Trophoblast cell (in vitro differentiated cells and primary cell): ENCODE measurements at regions not wholly inside any gene's neighbourhood (a gene's known extent, or its start where the extent isn't known, plus 50 kb on each side); places are given as distances from the start of the nearest gene placed in this dataset.

ENCODE experiments used
- DNase-seq, 2 donors: peaks; one replicate each; pipeline ENCODE4 v3.0.0-alpha.2; 2016
- H2AFZ ChIP-seq: 2 replicates; pipeline ENCODE4 v1.6.1; 2013; ENCODE audit warnings: low read length, moderate library complexity, mild to moderate bottlenecking; ENCODE audit not compliant: insufficient read depth, poor library complexity
- H2AK5ac ChIP-seq: 2 replicates; pipeline ENCODE4 v1.6.1; 2013; ENCODE audit warnings: mild to moderate bottlenecking, low read length
- H2BK120ac ChIP-seq: 2 replicates; pipeline ENCODE4 v1.6.1; 2013; ENCODE audit warnings: low read length, mild to moderate bottlenecking, moderate library complexity; ENCODE audit not compliant: insufficient read depth, poor library complexity
- H2BK12ac ChIP-seq: 2 replicates; pipeline ENCODE4 v1.6.1; 2013; ENCODE audit warnings: mild to moderate bottlenecking, low read length, moderate library complexity
- H2BK5ac ChIP-seq: 2 replicates; pipeline ENCODE4 v1.6.1; 2013; ENCODE audit warnings: low read length, low read depth, moderate library complexity, mild to moderate bottlenecking; ENCODE audit not compliant: poor library complexity
- H3K14ac ChIP-seq: 2 replicates; pipeline ENCODE4 v1.6.1; 2013; ENCODE audit warnings: mild to moderate bottlenecking, low read length
- H3K18ac ChIP-seq: 2 replicates; pipeline ENCODE4 v1.6.1; 2013; ENCODE audit warnings: mild to moderate bottlenecking, low read length
- H3K23ac ChIP-seq: 2 replicates; pipeline ENCODE4 v1.6.1; 2013; ENCODE audit warnings: low read length
- H3K27ac ChIP-seq: 2 replicates; pipeline ENCODE4 v1.5.1; 2013; ENCODE audit warnings: low read depth, mild to moderate bottlenecking, inconsistent platforms, low read length, moderate library complexity
- H3K27me3 ChIP-seq: 2 replicates; pipeline ENCODE4 v1.6.1; 2013; ENCODE audit warnings: inconsistent platforms, mild to moderate bottlenecking, low read length, moderate library complexity; ENCODE audit not compliant: insufficient read depth
- H3K36me3 ChIP-seq, 2 experiments: 1 replicate in 1 of 2; 2 replicates in 1 of 2; pipeline ENCODE4 v1.6.1; 2013; ENCODE audit warnings: low read length in 2 of 2, mild to moderate bottlenecking in 2 of 2, moderate library complexity in 1 of 2; ENCODE audit not compliant: insufficient read depth in 2 of 2, control insufficient read depth in 1 of 2
- H3K4ac ChIP-seq: 2 replicates; pipeline ENCODE4 v1.6.1; 2013; ENCODE audit warnings: low read depth, mild to moderate bottlenecking, low read length, moderate library complexity
- H3K4me1 ChIP-seq, 2 experiments: 1 replicate in 1 of 2; 2 replicates in 1 of 2; pipeline ENCODE4 v1.6.1; 2013; ENCODE audit warnings: low read length in 2 of 2, mild to moderate bottlenecking in 2 of 2, moderate library complexity in 1 of 2; ENCODE audit not compliant: insufficient read depth in 2 of 2, control insufficient read depth in 1 of 2
- H3K4me2 ChIP-seq: 2 replicates; pipeline ENCODE4 v1.6.1; 2013; ENCODE audit warnings: inconsistent platforms, mild to moderate bottlenecking, low read length, moderate library complexity
- H3K4me3 ChIP-seq: 2 replicates; pipeline ENCODE4 v1.5.1; 2013; ENCODE audit warnings: mild to moderate bottlenecking, low read depth, low read length, inconsistent platforms
- H3K79me1 ChIP-seq: one replicate; pipeline ENCODE4 v1.6.1; 2013; ENCODE audit warnings: low read length
- H3K79me2 ChIP-seq: 2 replicates; pipeline ENCODE4 v1.6.1; 2013; ENCODE audit warnings: low read length, mild to moderate bottlenecking; ENCODE audit not compliant: control insufficient read depth, insufficient read depth, poor library complexity
- H3K9ac ChIP-seq: 2 replicates; pipeline ENCODE4 v1.6.1; 2013; ENCODE audit warnings: mild to moderate bottlenecking, low read length
- H3K9me3 ChIP-seq: 2 replicates; pipeline ENCODE4 v1.6.1; 2013; ENCODE audit warnings: low read depth, mild to moderate bottlenecking, control low read depth, inconsistent platforms, low read length; ENCODE audit not compliant: insufficient read depth
- H4K12ac ChIP-seq: 2 replicates; pipeline ENCODE4 v1.6.1; 2013; ENCODE audit warnings: low read depth, mild to moderate bottlenecking, low read length, moderate library complexity
- H4K8ac ChIP-seq: 2 replicates; pipeline ENCODE4 v1.6.1; 2013; ENCODE audit warnings: low read depth, mild to moderate bottlenecking, low read length, moderate library complexity
- H4K91ac ChIP-seq: one replicate; pipeline ENCODE4 v1.6.1; 2013; ENCODE audit warnings: low read depth, mild to moderate bottlenecking, low read length, moderate library complexity
- WGBS: extraction: QIAGEN DNeasy Blood & Tissue Kit; methylation state at CpG from one replicate; pipeline ENCODE4 v1.1.7; 2013; ENCODE audit warnings: missing lambda C conversion rate; ENCODE audit not compliant: insufficient read length, insufficient coverage; ENCODE audit errors: extremely low coverage; 5-methylcytosine and 5-hydroxymethylcytosine counted together

DNA sequence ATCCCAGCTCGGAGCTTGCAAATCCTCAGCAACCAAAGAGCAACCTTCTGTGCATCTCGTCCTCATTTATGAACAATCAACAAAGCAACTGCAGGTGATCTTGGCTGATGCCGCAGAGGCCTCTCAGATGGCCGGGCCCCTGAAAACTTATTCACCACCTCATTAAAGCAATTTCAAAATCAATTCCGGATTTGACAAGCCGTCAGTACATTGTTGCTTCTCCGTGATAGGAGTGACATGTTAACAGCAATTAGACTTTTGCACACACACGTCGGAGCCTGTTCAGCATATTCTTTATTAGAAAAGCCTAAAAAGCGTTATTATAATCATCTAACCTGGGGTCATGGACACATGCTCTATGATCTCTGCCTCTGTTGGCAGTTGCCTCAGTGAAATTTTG, 183.1 kb upstream of the CXCR4 start:
- Histone ChIP-seq H4K8ac (no peak overlapping the region), H3K79me1 (no peaks in the 10 kb centered on the region), H3K4ac (no peak overlapping the region), H3K4me2 (no peak overlapping the region), H3K36me3 (no peaks in the 10 kb centered on the region), H3K14ac (no peak overlapping the region), H3K23ac (no peak overlapping the region), H3K79me2 (no peaks in the 10 kb centered on the region), H3K27ac (no peak overlapping the region), H3K27me3 (no peaks in the 10 kb centered on the region), H2BK12ac (no peak overlapping the region), H2BK5ac (no peak overlapping the region), H4K12ac (no peak overlapping the region), H4K91ac (no peak overlapping the region), H2AFZ (no peak overlapping the region), H3K9ac (peak overlapping the region; percentile 33), H3K9me3 (no peaks in the 10 kb centered on the region), H3K4me3 (no peak overlapping the region), H2AK5ac (no peak overlapping the region), H2BK120ac (no peak overlapping the region), H3K4me1 (no peaks in the 10 kb centered on the region), H3K18ac (no peak overlapping the region)
- DNase-seq = no peak
- WGBS = no CpG with 5 or more reads among the region's 10 CpGs

- H2AK5ac ChIP-seq = no peak overlapping the region
- no peaks in the 10 kb centered on the region for H3K4me1 ChIP-seq
- H2BK12ac ChIP-seq = no peak overlapping the region
- no peaks in the 10 kb centered on the region for H3K79me2 ChIP-seq
- H3K27me3 ChIP-seq = no peaks in the 10 kb centered on the region
- no peak overlapping the region for H2AFZ ChIP-seq
- H3K9ac ChIP-seq = no peak overlapping the region
- H3K36me3 ChIP-seq = no peaks in the 10 kb centered on the region
- no peak overlapping the region for H3K27ac ChIP-seq
- no peak overlapping the region for H3K23ac ChIP-seq
- H4K91ac ChIP-seq = no peak overlapping the region
- H2BK5ac ChIP-seq = no peak overlapping the region
- H4K12ac ChIP-seq = no peak overlapping the region
- H4K8ac ChIP-seq = no peak overlapping the region
- no peaks in the 10 kb centered on the region for H3K79me1 ChIP-seq
- no peak overlapping the region for H3K14ac ChIP-seq
- DNase-seq = no peak
- no peak overlapping the region for H3K18ac ChIP-seq
- no peaks in the 10 kb centered on the region for H3K9me3 ChIP-seq
- no peak overlapping the region for H3K4me2 ChIP-seq
- H3K4ac ChIP-seq = no peak overlapping the region
- H2BK120ac ChIP-seq = no peak overlapping the region
- no CpG with 5 or more reads among the region's 5 CpGs for WGBS
- no peak overlapping the region for H3K4me3 ChIP-seq
Measured at GRCh38 chr2:136298631-136299030, 180.7 kb upstream of the CXCR4 start.

GRCh38 chr2:136297994-136298393, 180.0 kb upstream of the CXCR4 start:
- Histone ChIP-seq H2AK5ac (no peak overlapping the region), H2BK120ac (no peak overlapping the region), H3K4me2 (no peak overlapping the region), H3K36me3 (no peaks in the 10 kb centered on the region), H3K79me2 (no peaks in the 10 kb centered on the region), H3K4ac (no peak overlapping the region), H3K4me1 (no peaks in the 10 kb centered on the region), H2AFZ (no peak overlapping the region), H2BK5ac (no peak overlapping the region), H4K12ac (no peak overlapping the region), H3K27ac (no peak overlapping the region), H3K79me1 (no peaks in the 10 kb centered on the region), H3K18ac (no peak overlapping the region), H4K8ac (no peak overlapping the region), H3K23ac (no peak overlapping the region), H2BK12ac (no peak overlapping the region), H3K9me3 (no peaks in the 10 kb centered on the region), H4K91ac (no peak overlapping the region), H3K4me3 (no peak overlapping the region), H3K9ac (no peak overlapping the region), H3K14ac (no peak overlapping the region), H3K27me3 (no peaks in the 10 kb centered on the region)
- DNase-seq = no peak
- no CpG with 5 or more reads among the region's 4 CpGs for WGBS

DNA sequence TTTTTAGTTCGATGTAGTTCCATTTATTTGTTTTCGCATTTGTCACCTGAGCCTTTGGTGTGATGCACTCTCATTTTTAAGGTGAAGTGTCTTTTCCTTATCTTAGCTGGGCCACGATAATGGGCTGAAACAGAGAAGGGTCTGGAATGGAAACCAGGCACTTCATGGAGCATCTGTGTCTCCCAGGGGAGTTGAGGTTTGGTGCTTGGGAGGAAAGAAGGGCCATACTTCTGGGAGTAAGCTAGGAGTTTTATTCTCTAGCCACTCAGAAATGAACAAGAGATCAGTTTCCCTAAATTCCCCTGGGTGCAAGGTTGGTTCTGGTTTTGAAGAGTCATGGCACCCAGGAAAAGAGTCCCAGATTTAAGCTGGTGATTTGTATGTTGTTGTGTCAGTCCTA, 179.4 kb upstream of the CXCR4 start:
- Histone ChIP-seq H3K4me1 (no peaks in the 10 kb centered on the region), H2AFZ (no peak overlapping the region), H3K36me3 (no peaks in the 10 kb centered on the region), H3K14ac (no peak overlapping the region), H3K4me3 (no peak overlapping the region), H2BK12ac (no peak overlapping the region), H3K27ac (no peak overlapping the region), H3K79me2 (no peaks in the 10 kb centered on the region), H3K4ac (no peak overlapping the region), H4K8ac (no peak overlapping the region), H3K4me2 (no peak overlapping the region), H3K27me3 (no peaks in the 10 kb centered on the region), H2BK120ac (no peak overlapping the region), H3K9ac (no peak overlapping the region), H3K23ac (no peak overlapping the region), H2BK5ac (no peak overlapping the region), H3K9me3 (no peaks in the 10 kb centered on the region), H3K79me1 (no peaks in the 10 kb centered on the region), H2AK5ac (no peak overlapping the region), H4K91ac (no peak overlapping the region), H3K18ac (no peak overlapping the region), H4K12ac (no peak overlapping the region)
- WGBS = no CpG with 5 or more reads among the region's 3 CpGs
- no peak for DNase-seq
